GM18951 (cell line): ENCODE measurements at regions not wholly inside any gene's neighbourhood (a gene's known extent, or its start where the extent isn't known, plus 50 kb on each side); places are given as distances from the start of the nearest gene placed in this dataset.

Experiments
- POLR2A ChIP-seq: IDR thresholded peaks from 4 replicates; pipeline ENCODE4 v1.6.1; 2011; ENCODE audit warnings: mild to moderate bottlenecking; ENCODE audit not compliant: insufficient read length, insufficient read depth; ENCODE audit errors: extremely low read depth
- in situ Hi-C: fragments of 300-500 bp; cut with MboI; formaldehyde crosslinking; loops from one replicate; pipeline ENCODE4 v1.12.0; 2022; ENCODE audit warnings: low sequenced_read_pairs, mixed read lengths, inconsistent platforms; ENCODE audit not compliant: unreplicated experiment

DNA sequence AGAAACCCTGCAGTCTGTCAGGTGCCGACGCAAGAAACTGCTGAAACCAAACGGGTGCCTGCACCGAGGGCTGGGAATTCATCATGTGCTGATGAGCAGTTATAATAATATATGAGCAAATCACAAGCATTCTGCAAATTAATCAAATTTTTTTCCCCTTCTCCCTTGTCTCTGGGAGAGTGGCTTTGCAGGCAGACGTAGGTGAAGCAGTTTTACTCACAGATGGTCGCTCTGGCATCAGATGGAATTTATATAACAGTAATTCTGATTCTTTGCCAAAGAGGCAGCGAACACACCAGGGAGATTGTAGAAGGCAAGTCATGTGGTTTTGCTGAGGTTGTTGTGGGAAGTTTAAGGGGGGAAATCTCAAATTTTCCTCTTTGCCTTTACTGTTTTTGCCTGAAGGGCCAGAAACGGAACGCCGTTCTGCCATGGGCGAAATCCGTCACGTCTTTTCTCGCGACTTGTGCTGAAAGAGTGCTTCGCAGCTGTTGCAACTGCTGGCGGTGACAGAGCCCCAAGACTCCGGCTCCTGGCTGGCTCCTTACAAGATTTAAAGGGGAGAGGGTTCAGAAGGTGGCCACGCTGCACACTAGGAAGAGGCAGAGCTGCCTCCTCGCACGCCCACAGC, 320.1 kb downstream of the ZNF536 start:
- in situ Hi-C loops = loop anchor here (25.0 kb wide), 2 partner anchors 1545 to 1870 kb away; no protein-coding TSS in a partner anchor
- TF ChIP-seq POLR2A = no peak

GRCh38 chr19:30691819-30692166, 319.6 kb downstream of the ZNF536 start:
- no peak for TF ChIP-seq POLR2A
- in situ Hi-C loops = loop anchor here (25.0 kb wide), 2 partner anchors 1546 to 1871 kb away; no protein-coding TSS in a partner anchor

DNA sequence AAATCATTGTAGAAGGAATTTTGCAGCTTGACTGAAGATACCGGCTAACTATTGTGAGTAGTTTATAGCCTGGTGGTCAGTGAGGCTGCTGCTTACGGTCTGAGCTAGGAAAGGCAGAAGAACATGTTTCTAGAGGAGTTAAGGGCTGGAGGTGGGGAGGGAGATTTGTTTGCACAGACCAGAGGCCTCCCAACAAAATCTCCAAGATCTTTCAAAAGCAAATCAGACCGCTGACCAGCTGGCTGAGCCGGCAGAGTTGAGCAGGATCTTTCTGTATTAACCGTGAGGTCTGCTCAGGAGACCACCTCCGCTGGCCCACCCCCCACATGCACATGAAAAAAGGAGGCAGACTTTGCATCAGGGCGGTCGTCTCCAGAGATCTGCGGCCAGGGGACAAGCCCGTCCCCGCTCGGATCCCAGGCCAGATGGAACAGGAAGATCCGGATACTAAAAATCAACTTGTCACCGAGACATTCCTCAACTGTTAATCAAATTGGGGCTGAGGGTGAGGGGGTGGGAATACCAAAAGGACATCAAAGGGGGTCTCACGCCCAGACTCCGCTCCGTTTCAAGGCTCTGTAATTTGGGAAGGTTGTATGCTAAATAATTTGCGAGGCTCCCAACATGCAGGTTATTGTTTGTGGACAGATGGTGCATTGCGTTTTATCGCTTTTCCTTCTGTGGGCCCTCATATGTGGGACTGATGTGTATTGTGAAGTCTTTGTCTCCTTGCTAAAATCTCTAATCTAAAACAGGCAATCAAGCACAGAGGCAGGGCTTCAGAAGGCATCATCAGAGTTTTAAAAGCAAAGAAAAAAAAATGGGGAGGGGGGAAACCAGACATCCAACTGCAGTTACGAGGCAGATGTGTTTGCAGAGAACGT, 319.0 kb downstream of the ZNF536 start:
- no peak for TF ChIP-seq POLR2A
- in situ Hi-C loops = loop anchor here (25.0 kb wide), 2 partner anchors 1546 to 1871 kb away; no protein-coding TSS in a partner anchor

- in situ Hi-C loops = loop anchor here (25.0 kb wide), 2 partner anchors 1547 to 1872 kb away; no protein-coding TSS in a partner anchor
- no peak for TF ChIP-seq POLR2A
These were observed 318.3 kb downstream of the ZNF536 start for GRCh38 chr19:30690525-30690924.

DNA sequence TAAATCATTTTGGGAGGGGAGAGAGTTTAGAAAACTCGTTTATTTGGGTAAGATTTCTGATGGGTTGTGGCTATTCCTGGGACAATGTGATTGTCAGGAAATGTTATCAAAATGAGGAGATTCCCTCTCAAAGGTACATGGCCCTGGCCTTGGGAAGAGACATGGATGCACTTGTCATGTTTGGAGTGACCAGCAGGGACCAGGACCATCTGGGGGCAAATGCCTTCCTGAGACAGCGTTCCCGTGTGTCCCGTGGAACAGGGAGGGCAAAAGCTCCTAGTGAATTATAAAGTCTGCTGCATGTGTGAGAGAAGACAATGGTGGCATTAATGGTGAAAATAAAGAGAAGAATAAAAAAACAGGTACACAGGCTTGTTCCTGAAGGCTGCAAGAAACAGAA, 317.3 kb downstream of the ZNF536 start:
- TF ChIP-seq POLR2A = no peak
- in situ Hi-C loops = loop anchor here (25.0 kb wide), 2 partner anchors 1548 to 1873 kb away; no protein-coding TSS in a partner anchor

- in situ Hi-C loops = loop anchor here (25.0 kb wide), 2 partner anchors 1549 to 1874 kb away; no protein-coding TSS in a partner anchor
- TF ChIP-seq POLR2A = no peak
These were observed 316.5 kb downstream of the ZNF536 start for GRCh38 chr19:30688696-30689095.

DNA sequence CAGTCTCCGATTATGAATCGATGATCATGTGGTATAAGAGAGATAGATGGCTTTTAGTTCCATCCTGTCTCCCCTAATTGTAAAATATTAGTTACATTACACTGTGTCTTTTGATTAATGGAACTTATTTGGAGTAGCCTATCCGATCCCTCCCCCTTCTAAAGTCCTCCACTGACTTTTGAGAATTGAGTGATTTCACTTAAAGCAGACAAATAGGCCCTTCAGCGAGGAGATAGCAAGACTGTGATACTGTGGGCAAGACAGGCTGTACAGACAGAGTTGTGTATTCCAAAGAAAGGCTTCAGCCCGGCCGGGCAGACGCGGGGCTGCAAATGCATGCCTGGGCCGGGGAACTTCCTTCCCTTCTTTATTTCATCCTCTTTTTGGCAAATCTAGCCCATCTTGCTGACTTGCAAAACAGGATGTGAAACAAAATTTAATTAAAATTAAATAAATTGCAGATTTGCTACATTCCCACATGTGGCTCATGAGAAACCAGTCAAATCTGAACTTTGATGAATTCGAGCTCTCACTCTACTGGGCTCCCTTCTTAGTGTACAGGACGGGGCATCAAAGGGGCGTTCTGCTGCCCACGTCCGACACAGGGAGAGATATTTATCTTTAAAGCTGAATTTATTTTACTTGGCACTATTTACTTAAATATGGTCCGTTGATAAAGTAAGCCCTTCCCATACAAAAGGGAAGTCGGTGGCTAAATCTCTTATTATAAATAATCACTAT, 314.8 kb downstream of the ZNF536 start:
- in situ Hi-C loops = loop anchor here (25.0 kb wide), 2 partner anchors 1550 to 1875 kb away; no protein-coding TSS in a partner anchor
- TF ChIP-seq POLR2A = no peak

- in situ Hi-C loops = loop anchor here (25.0 kb wide), 2 partner anchors 1551 to 1876 kb away; no protein-coding TSS in a partner anchor
- no peak for TF ChIP-seq POLR2A
These were observed 314.1 kb downstream of the ZNF536 start for GRCh38 chr19:30686176-30686820.

GRCh38 chr19:30685426-30686000, 313.3 kb downstream of the ZNF536 start:
- in situ Hi-C loops = loop anchor here (25.0 kb wide), 2 partner anchors 1552 to 1877 kb away; no protein-coding TSS in a partner anchor
- TF ChIP-seq POLR2A = no peak

GRCh38 chr19:30684613-30685012, 312.4 kb downstream of the ZNF536 start:
- in situ Hi-C loops = loop anchor here (25.0 kb wide), 2 partner anchors 1553 to 1878 kb away; no protein-coding TSS in a partner anchor

GRCh38 chr19:30682999-30683536, 310.9 kb downstream of the ZNF536 start:
- no peak for TF ChIP-seq POLR2A
- in situ Hi-C loops = loop anchor here (25.0 kb wide), 2 partner anchors 1554 to 1879 kb away; no protein-coding TSS in a partner anchor

More at GRCh38 chr19:30684613-30685012, 312.4 kb downstream of the ZNF536 start:
- TF ChIP-seq POLR2A = no peak

DNA sequence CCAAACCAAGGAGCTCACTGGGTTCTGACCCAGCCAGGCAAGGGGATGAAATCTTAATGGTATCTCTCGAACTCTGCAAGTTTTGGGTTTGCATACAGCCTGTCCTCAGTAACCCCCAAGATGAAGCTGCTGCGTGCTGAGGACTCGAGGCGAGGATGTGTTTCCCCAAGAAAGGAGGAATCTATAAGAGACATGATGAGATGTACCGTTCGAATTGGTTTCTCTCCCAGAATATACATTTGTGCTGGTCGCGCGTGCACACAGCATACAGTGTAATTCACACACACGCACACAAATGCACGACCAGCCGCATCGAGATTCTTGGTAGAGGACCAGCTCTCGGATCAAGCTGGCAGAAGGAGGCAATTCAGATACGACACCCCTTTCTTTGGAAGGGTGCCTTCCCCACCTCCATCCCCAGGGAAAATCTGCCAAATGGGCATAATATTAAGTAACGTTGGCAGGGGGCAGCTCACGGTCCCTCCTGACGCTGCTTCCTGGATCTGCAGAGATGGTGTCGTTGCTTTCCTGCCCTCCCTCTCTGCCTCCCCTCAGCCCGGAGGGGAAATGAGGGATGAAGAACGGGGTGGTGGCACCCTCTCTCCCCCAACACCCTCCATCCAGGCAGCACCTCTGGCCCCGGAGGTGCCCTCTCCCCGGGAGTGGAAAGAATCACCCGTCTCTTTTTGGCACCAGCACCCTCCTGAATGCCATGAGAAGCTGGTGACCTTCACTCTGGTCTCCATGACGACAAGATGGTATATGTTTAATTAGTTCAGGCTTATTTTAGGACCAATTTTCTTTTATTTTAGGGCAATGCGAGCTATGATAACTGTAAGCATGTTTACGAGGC, 310.2 kb downstream of the ZNF536 start:
- in situ Hi-C loops = loop anchor here (25.0 kb wide), 2 partner anchors 1555 to 1880 kb away; no protein-coding TSS in a partner anchor
- TF ChIP-seq POLR2A = no peak
